Ovary (tissue), 3 donors: ENCODE measurements at regions not wholly inside any gene's neighbourhood (a gene's known extent, or its start where the extent isn't known, plus 50 kb on each side); places are given as distances from the start of the nearest gene placed in this dataset.

Experiments used
- EP300 ChIP-seq: sonication (generic); formaldehyde crosslinking; IDR thresholded peaks from one replicate; pipeline ENCODE4 v1.6.1; 2017; ENCODE audit warnings: antibody characterized with exemption
- POLR2A ChIP-seq: fragments of 450-650 bp; IDR thresholded peaks from one replicate; pipeline ENCODE4 v1.6.1; 2017; ENCODE audit warnings: antibody characterized with exemption, mild to moderate bottlenecking, moderate library complexity
- TF ChIP-seq, protein P1 (sequence below), 3 donors: fragments of 450-650 bp in 2 of 3; fragments of 200-600 bp in 1 of 3; IDR thresholded peaks; one replicate each; pipeline versions ENCODE4 v1.5.1 to v1.8.0; 2016 to 2022; ENCODE audit warnings: antibody characterized with exemption in 3 of 3, mild to moderate bottlenecking in 1 of 3
- donor health status: DM: no; HTN: no; CAD: no.

GRCh38 chr12:127146991-127147718 is 1119.8 kb upstream of the TMEM132C start:
- TF ChIP-seq, protein P1, sequence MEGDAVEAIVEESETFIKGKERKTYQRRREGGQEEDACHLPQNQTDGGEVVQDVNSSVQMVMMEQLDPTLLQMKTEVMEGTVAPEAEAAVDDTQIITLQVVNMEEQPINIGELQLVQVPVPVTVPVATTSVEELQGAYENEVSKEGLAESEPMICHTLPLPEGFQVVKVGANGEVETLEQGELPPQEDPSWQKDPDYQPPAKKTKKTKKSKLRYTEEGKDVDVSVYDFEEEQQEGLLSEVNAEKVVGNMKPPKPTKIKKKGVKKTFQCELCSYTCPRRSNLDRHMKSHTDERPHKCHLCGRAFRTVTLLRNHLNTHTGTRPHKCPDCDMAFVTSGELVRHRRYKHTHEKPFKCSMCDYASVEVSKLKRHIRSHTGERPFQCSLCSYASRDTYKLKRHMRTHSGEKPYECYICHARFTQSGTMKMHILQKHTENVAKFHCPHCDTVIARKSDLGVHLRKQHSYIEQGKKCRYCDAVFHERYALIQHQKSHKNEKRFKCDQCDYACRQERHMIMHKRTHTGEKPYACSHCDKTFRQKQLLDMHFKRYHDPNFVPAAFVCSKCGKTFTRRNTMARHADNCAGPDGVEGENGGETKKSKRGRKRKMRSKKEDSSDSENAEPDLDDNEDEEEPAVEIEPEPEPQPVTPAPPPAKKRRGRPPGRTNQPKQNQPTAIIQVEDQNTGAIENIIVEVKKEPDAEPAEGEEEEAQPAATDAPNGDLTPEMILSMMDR (IDR thresholded peaks at IDR 0.05) = no peak
- TF ChIP-seq POLR2A (no peak), EP300 (no peak)
